ENCODE measurements at regions not wholly inside any gene's neighbourhood (a gene's known extent, or its start where the extent isn't known, plus 50 kb on each side); places are given as distances from the start of the nearest gene placed in this dataset.

DNA sequence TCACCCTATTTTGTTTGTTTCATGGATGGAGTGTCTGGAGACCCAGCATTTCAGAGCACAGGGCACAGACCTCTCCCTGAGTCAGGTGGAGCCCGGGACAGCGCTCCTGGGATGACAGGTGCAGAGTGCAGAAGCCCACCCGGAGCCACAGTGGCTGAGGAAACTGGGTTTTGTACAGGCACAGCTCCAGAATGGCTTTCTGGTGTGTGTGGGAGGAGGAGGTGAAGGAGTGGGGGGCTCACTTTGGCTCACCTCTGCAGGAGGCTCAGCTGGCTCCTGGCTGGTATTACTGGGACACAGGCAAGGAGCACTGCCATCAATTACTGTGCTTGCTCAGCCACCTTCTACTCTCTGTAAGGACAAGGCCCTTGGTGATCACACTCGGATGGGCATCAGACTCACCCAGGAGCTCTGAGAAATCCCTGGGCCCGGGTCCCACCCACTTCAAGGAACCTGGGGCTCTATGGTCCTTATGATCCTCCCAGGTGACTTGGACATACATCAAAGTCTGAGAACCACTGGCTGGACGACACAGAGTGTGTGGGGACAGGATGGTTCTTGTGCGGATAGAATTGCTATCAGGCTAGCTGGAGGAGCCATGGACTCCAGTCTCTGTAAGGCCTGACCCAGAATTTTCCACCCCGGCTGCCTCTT lies 221.1 kb upstream of the ZNF32 start:
- no peak for DNase-seq (ENCODE audit: low spot score)

GRCh38 chr10:43868952-43869351 lies 220.3 kb upstream of the ZNF32 start:
- no peak for DNase-seq (ENCODE audit: low spot score)

- peak; percentile 56 for DNase-seq (ENCODE audit: low spot score)
Observed at GRCh38 chr10:43867667-43868565, 219.2 kb upstream of the ZNF32 start.

- no peak for DNase-seq (ENCODE audit: low spot score)
Observed at GRCh38 chr10:43867113-43867512, 218.4 kb upstream of the ZNF32 start.

DNA sequence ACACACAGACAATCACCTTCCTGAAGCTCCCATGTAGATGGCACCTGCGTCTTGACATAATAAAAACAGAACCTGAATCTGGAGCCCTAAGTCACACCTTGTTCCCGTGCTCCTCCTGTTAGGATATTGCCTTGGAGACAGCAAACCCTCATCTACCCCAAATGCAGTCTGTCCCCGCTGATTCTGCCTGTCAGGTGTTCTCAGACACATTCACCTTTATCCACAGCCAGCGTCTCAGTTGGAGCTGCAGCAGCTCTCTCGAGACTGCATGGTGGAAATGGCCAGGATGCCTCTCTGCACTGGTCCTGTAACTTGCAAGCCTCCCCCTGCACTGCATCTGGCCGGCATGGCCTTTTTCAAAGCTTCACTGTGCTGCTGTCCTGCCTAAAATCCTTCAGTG lies 218.0 kb upstream of the ZNF32 start:
- DNase-seq (ENCODE audit: low spot score) = no peak

GRCh38 chr10:43865265-43866135 lies 216.8 kb upstream of the ZNF32 start:
- no peak for DNase-seq (ENCODE audit: low spot score)

GRCh38 chr10:43864656-43865055 lies 216.0 kb upstream of the ZNF32 start:
- DNase-seq (ENCODE audit: low spot score) = no peak

DNA sequence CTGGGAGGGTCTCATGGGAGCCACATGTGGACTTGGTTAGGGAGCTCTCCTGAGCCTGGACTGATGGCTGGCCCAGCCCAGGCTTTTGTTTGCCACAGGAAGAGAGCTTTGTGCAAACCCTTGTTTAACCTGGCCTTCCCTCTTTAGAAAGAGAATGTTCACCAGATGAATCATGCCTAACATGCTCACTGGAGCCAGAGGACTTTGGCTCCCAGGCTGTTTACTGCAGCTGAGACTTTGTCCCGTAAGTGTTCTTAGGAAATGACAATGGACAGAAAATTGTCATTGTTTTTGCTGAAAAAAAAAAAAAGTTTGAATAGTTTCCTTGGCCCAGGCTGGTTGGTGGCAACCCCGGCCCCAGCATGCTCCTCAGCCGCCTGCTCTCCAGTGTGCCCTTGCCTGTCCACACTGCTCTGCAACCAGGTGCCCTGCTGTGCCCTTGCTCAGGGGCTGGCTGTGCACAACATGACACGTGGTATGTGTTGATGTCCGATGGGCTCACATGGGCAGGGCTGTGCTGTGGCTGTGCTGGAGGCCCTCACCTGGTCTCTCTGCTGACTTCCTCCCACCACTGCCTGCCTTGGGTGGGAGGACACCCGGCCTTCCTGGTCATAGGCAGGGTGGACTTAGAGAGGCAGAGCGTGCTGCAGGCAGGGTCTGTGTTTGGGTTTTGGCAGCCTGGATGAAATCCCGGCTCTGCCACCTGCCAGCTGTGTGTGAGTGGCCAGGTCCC lies 215.3 kb upstream of the ZNF32 start:
- no peak for DNase-seq (ENCODE audit: low spot score)

GRCh38 chr10:43863270-43863669 lies 214.6 kb upstream of the ZNF32 start:
- DNase-seq (ENCODE audit: low spot score) = no peak

- DNase-seq (ENCODE audit: low spot score) = no peak
Observed at GRCh38 chr10:43862756-43863155, 214.1 kb upstream of the ZNF32 start.

- no peak for DNase-seq (ENCODE audit: low spot score)
Observed at GRCh38 chr10:43861966-43862751, 213.5 kb upstream of the ZNF32 start.

DNA sequence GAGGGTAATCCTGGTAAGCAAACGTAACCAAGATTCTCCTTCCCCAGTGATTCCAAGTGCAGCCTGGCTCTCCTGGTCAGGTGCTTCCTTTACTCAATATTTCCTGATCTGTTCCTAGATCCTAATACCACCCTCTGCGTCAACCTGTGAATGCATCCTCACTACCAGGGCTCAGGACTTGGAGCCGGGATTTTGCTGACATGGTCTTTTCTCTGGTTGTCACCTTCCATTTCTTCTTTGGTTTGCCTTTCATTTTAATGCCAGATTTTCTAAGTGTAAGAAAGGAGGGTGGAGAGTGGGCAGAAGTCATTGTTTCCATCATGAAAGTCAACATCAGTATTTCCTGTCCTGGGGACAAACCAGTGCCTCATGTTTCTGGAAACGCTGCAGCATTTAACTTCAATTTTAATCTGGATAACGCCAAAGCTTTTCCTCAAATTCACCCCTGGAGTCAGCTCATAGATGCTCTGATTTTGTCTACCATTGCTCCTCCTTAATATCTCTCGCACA lies 210.4 kb upstream of the ZNF32 start:
- DNase-seq (ENCODE audit: low spot score) = no peak

GRCh38 chr10:43857931-43858315 lies 209.2 kb upstream of the ZNF32 start:
- DNase-seq (ENCODE audit: low spot score) = no peak

DNA sequence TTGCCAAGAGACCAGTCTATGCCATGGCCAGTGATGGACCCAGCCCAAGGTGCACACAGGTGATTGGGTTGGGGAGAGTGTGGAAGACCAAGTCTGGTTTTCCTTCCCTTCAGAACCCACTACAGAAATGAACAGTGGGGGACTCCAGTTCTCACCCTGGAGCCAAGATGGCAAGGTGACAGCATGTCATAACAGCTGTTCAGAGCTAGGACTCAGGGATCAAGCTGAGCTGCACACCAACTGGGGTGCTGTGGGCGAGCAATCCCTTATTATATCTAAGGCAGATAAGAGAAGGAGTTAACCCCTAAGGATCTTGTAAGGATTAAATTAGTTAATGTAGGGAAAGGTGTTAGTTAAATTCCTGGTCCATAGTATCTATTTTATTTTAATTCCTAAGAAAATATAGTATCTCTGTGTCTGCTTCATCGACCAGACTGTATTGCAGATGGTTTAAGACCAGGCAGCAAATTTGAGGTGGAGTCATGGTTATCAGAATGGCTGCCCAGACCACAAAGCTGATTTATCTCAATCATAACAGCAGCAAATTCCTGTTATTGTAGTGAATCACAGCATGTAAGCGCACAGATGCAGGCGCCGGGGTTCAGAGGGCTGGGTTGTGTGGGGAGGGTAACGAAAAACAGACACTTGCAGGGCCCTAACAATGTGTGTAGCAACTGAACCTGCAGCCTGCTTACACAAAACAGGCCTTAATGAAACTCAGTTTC lies 208.7 kb upstream of the ZNF32 start:
- no peak for DNase-seq (ENCODE audit: low spot score)

- no peak for DNase-seq (ENCODE audit: low spot score)
Observed at GRCh38 chr10:43856299-43856698, 207.6 kb upstream of the ZNF32 start.

DNA sequence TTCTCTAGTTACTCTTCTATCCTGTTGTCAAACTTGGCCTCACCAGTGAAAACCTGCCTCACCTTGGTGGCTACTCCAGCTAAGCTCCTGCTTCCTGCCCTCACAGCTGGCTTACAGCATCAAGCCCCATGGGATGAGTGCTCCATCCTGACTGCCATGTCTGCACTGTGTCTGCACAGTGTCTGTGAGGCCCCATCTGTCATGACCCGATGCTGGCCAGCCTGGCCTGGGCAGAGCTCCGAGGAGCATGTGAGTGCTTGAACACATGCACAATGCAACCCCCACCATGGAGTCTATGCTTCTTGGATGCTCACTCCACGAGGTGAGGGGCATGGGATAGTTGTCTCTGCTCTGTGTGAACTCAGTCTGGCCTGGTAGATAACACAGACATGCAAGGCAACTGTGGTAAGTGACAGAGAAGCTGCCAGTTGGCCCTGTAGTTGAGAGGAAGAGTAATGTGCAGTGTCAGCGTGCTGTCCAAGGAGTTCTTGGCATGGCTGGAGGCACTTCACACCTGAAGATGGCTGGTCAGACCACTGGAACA lies 207.1 kb upstream of the ZNF32 start:
- no peak for DNase-seq (ENCODE audit: low spot score)

- no peak for DNase-seq (ENCODE audit: low spot score)
Observed at GRCh38 chr10:43854007-43854406, 205.3 kb upstream of the ZNF32 start.

DNA sequence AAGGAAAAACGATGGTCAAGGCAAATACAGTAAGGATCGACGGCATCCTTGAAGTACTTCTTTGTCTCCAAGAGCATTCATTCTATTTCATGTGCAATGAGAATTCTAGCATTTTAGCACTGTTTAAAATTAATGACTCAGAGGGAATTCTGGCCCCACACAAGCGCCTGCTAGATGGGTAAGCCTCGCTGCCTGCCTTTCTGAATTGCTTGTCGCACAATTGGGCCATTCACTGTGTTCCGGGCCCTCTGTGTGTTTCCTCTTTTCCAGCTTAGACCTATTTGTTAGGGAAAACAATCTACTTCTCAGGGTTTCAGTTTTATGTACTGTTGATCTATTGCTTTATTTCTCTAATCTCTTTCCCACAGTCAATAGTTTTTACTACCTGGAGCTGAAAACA lies 204.7 kb upstream of the ZNF32 start:
- DNase-seq (ENCODE audit: low spot score) = no peak

GRCh38 chr10:43852644-43853214 lies 204.0 kb upstream of the ZNF32 start:
- DNase-seq (ENCODE audit: low spot score) = no peak

DNA sequence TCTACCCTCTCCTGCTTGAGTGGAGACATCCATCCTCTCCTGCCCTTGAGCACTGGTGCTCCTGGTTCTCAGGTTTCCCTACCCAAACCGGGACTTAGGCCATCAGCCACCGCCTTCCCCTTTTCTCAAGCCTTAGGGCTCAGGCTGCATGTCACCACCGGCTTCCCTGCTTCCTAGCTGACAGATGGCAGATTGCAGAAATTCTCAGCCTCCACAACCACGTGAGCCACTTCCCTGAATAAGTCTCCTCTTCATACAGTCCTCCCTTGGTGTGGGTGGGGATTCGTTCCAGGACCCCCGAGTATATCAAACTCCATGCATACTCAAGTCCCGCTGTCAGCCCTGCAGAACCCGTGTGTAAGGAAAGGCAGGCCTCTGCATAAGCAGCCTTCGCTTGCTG lies 203.5 kb upstream of the ZNF32 start:
- DNase-seq (ENCODE audit: low spot score) = no peak
